A549 (cell line): ENCODE measurements at regions not wholly inside any gene's neighbourhood (a gene's known extent, or its start where the extent isn't known, plus 50 kb on each side); places are given as distances from the start of the nearest gene placed in this dataset.

Source experiments
- ATAC-seq, 2 experiments: fragments of 200-7000 bp in 1 of 2; fragments of >200 bp in 1 of 2; cut with Nextera tagmentation in 1 of 2; cut with Tn5 transposase in 1 of 2; 3 replicates each; pipeline versions ENCODE4 v1.8.0 to v1.9.1; 2018 to 2020; ENCODE audit warnings: mild to moderate bottlenecking in 1 of 2, moderate library complexity in 1 of 2
- CTCF ChIA-PET: fragments of 300-600 bp; sonication (Branson Sonifier 250); formaldehyde crosslinking; extraction: SDS; loops from one replicate; lab custom pipeline; 2021; ENCODE audit warnings: antibody characterized with exemption, inconsistent platforms; lab: Yijun Ruan, JAX
- POLR2A ChIA-PET: fragments of 350-600 bp; formaldehyde crosslinking; extraction: SDS; loops from one replicate; lab custom pipeline; 2021; ENCODE audit warnings: antibody characterized with exemption, inconsistent platforms; lab: Yijun Ruan, JAX
- DNase-seq, 2 experiments: peaks; one replicate each; pipeline versions ENCODE4 v3.0.0 to v3.0.0-alpha.2; 2011 to 2016; ENCODE audit warnings: low read depth in 1 of 2, low spot score in 1 of 2
- FAIRE-seq: peaks from 2 replicates; lab custom pipeline; 2011; peaks lifted over from hg19 to GRCh38; lab: Jason Lieb, UNC
- H3K27ac ChIP-seq, 2 experiments: fragments of >200 bp; sonication (Bioruptor Twin); formaldehyde crosslinking; 3 replicates each; pipeline ENCODE4 v1.5.1; 2016 to 2017
- H3K4me1 ChIP-seq: fragments of >200 bp; sonication (Bioruptor Twin); formaldehyde crosslinking; 3 replicates; pipeline ENCODE4 v1.6.1; 2016
- H3K4me2 ChIP-seq: fragments of >200 bp; sonication (Bioruptor Twin); formaldehyde crosslinking; 3 replicates; pipeline ENCODE4 v1.6.1; 2016
- H3K4me3 ChIP-seq: fragments of >200 bp; sonication (Bioruptor Twin); formaldehyde crosslinking; 3 replicates; pipeline ENCODE4 v1.5.1; 2016
- H3K9me3 ChIP-seq: fragments of >200 bp; sonication (Bioruptor Twin); formaldehyde crosslinking; 3 replicates; pipeline ENCODE4 v1.6.1; 2016
- ATOH8 ChIP-seq: fragments of 250-450 bp; sonication (Bioruptor Pico); IDR thresholded peaks from 2 replicates; pipeline ENCODE4 v1.5.0; 2020; ENCODE audit warnings: low read depth, mild to moderate bottlenecking, moderate library complexity
- CEBPB ChIP-seq, 2 experiments: fragments of >200 bp in 1 of 2; sonication (Bioruptor Twin) in 1 of 2; formaldehyde crosslinking in 1 of 2; IDR thresholded peaks; 2 replicates each; pipeline ENCODE4 v1.6.1; 2012 to 2016
- CHD4 ChIP-seq: fragments of 200-600 bp; sonication (generic); IDR thresholded peaks from 2 replicates; pipeline ENCODE4 v1.6.1; 2016; ENCODE audit warnings: antibody characterized with exemption, mild to moderate bottlenecking, borderline replicate concordance
- CTCF ChIP-seq: fragments of >200 bp; sonication (Bioruptor Twin); formaldehyde crosslinking; IDR thresholded peaks from 3 replicates; pipeline ENCODE4 v1.5.1; 2016
- EHF ChIP-seq: fragments of 250-450 bp; sonication (Bioruptor Pico); IDR thresholded peaks from 2 replicates; pipeline ENCODE4 v1.5.0; 2020; ENCODE audit warnings: mild to moderate bottlenecking
- ELK1 ChIP-seq: fragments of 150-350 bp; IDR thresholded peaks from 2 replicates; pipeline ENCODE4 v1.6.1; 2014; ENCODE audit warnings: low read depth, mild to moderate bottlenecking, low read length
- EP300 ChIP-seq, 2 experiments: fragments of >200 bp; sonication (Bioruptor Twin); formaldehyde crosslinking; IDR thresholded peaks; 2 replicates in 1 of 2; 3 replicates in 1 of 2; pipeline ENCODE4 v1.6.1; 2016 to 2017
- FOSB ChIP-seq: fragments of 250-450 bp; sonication (Bioruptor Pico); IDR thresholded peaks from 2 replicates; pipeline ENCODE4 v1.5.0; 2020; ENCODE audit warnings: mild to moderate bottlenecking, moderate library complexity
- FOSL2 ChIP-seq, 2 experiments: fragments of 450-650 bp in 1 of 2; fragments of >200 bp in 1 of 2; sonication (Bioruptor Twin) in 1 of 2; formaldehyde crosslinking; IDR thresholded peaks; 2 replicates each; pipeline versions ENCODE4 v1.5.0 to v1.6.1; 2016 to 2020; ENCODE audit warnings: mild to moderate bottlenecking in 1 of 2, moderate library complexity in 1 of 2
- FOXS1 ChIP-seq: fragments of 250-450 bp; sonication (Bioruptor Pico); IDR thresholded peaks from 2 replicates; pipeline ENCODE4 v1.5.0; 2020; ENCODE audit warnings: mild to moderate bottlenecking, moderate library complexity
- GATA3 ChIP-seq: IDR thresholded peaks from 2 replicates; pipeline ENCODE4 v1.6.1; 2012; ENCODE audit warnings: borderline replicate concordance
- HMGXB4 ChIP-seq: fragments of 250-450 bp; sonication (Bioruptor Pico); IDR thresholded peaks from 2 replicates; pipeline ENCODE4 v1.5.0; 2021; ENCODE audit warnings: mild to moderate bottlenecking, moderate library complexity, borderline replicate concordance
- HOXA7 ChIP-seq: fragments of 250-450 bp; sonication (Bioruptor Pico); IDR thresholded peaks from 2 replicates; pipeline ENCODE4 v1.5.0; 2020; ENCODE audit warnings: mild to moderate bottlenecking, moderate library complexity
- HOXB5 ChIP-seq: fragments of 250-450 bp; sonication (Bioruptor Pico); IDR thresholded peaks from 2 replicates; pipeline ENCODE4 v1.5.0; 2020; ENCODE audit warnings: mild to moderate bottlenecking, moderate library complexity
- JUN ChIP-seq, 2 experiments: fragments of >200 bp; sonication (Bioruptor Twin); formaldehyde crosslinking; IDR thresholded peaks; 2 replicates in 1 of 2; 3 replicates in 1 of 2; pipeline ENCODE4 v1.6.1; 2016 to 2017
- JUNB ChIP-seq: fragments of >200 bp; sonication (Bioruptor Twin); formaldehyde crosslinking; IDR thresholded peaks from 2 replicates; pipeline ENCODE4 v1.6.1; 2016
- KDM1A ChIP-seq: fragments of 200-600 bp; sonication (generic); IDR thresholded peaks from 2 replicates; pipeline ENCODE4 v1.6.1; 2016; ENCODE audit warnings: low read depth, mild to moderate bottlenecking
- RARB ChIP-seq: fragments of 250-450 bp; sonication (Bioruptor Pico); IDR thresholded peaks from 2 replicates; pipeline ENCODE4 v1.8.0; 2021; ENCODE audit warnings: mild to moderate bottlenecking, moderate library complexity
- RNF2 ChIP-seq: fragments of 200-600 bp; sonication (generic); IDR thresholded peaks from 2 replicates; pipeline ENCODE4 v1.6.1; 2016; ENCODE audit warnings: low read depth, mild to moderate bottlenecking, antibody characterized with exemption, moderate library complexity, borderline replicate concordance
- SREBF2 ChIP-seq: fragments of 450-650 bp; IDR thresholded peaks from 2 replicates; pipeline ENCODE4 v1.6.1; 2014; ENCODE audit warnings: mild to moderate bottlenecking, moderate library complexity
- TFCP2L1 ChIP-seq: fragments of 250-450 bp; sonication (Bioruptor Pico); IDR thresholded peaks from 2 replicates; pipeline ENCODE4 v1.5.0; 2021; ENCODE audit warnings: mild to moderate bottlenecking
- ZC3H11A ChIP-seq: fragments of 450-650 bp; IDR thresholded peaks from 2 replicates; pipeline ENCODE4 v1.6.1; 2014; ENCODE audit warnings: antibody characterized with exemption, mild to moderate bottlenecking
- WGBS: methylation state at CpG from one replicate; pipeline ENCODE4 v1.1.6; 2017; ENCODE audit errors: missing lambda C conversion rate; 5-methylcytosine and 5-hydroxymethylcytosine counted together

- no peak for TF ChIP-seq RARB
- TF ChIP-seq JUNB = no peak
- no peak for TF ChIP-seq FOSB (CRISPR knock-in tag)
- no peak for TF ChIP-seq EP300 (IDR thresholded peaks at IDR 0.05)
- no peak for TF ChIP-seq CTCF
- TF ChIP-seq CHD4 = no peak
- TF ChIP-seq FOSL2 (IDR thresholded peaks at IDR 0.05) = no peak
- TF ChIP-seq FOSL2 (CRISPR knock-in tag; IDR thresholded peaks at IDR 0.05) = no peak
- no peak for TF ChIP-seq RNF2
- peak overlapping the region; percentile 99; the same call in 1 of the 3 replicates for H3K4me2 ChIP-seq
- POLR2A ChIA-PET = no interaction called here
- DNase-seq = no peak
- no peak for ATAC-seq
- WGBS = 82% methylated on average over 6 of the region's 6 CpGs
- H3K27ac ChIP-seq = no peak overlapping the region; a peak in 1 of 6 replicates
- H3K4me1 ChIP-seq = peaks cover 26% of the 10 kb centered on the region
- no peak for FAIRE-seq
- no peaks in the 10 kb centered on the region for H3K9me3 ChIP-seq
- CTCF ChIA-PET = interaction anchor here (0.6 to 9.0 kb wide), 9 partner anchors 8 to 265 kb away, joined by 3 to 73 read pairs (median 3); a partner anchor contains a TSS
- no peak overlapping the region for H3K4me3 ChIP-seq
These were observed 62.7 kb upstream of the PTGR2 start for GRCh38 chr14:73788701-73789551.

GRCh38 chr14:73788317-73788598 lies 63.4 kb upstream of the PTGR2 start:
- Histone ChIP-seq H3K9me3 (no peaks in the 10 kb centered on the region), H3K4me1 (peaks cover 30% of the 10 kb centered on the region), H3K27ac (peak overlapping the region; percentile 95 to 100; a peak in 5 of 6 replicates), H3K4me2 (peak overlapping the region; percentile 99), H3K4me3 (no peak overlapping the region)
- TF ChIP-seq SREBF2 (no peak), CEBPB (IDR thresholded peaks at IDR 0.05) (no peak), HOXB5 (no peak), HOXA7 (no peak), RARB (no peak), ELK1 (no peak), TFCP2L1 (no peak), JUN (IDR thresholded peaks at IDR 0.05) (no peak), ATOH8 (CRISPR knock-in tag) (no peak), FOXS1 (CRISPR knock-in tag) (no peak), HMGXB4 (CRISPR knock-in tag) (no peak), KDM1A (no peak), FOSB (CRISPR knock-in tag) (no peak), ZC3H11A (no peak), GATA3 (no peak), EHF (CRISPR knock-in tag) (no peak), FOSL2 (IDR thresholded peaks at IDR 0.05) (no peak), FOSL2 (CRISPR knock-in tag; IDR thresholded peaks at IDR 0.05) (no peak)
- no peak for FAIRE-seq
- ATAC-seq = no peak
- CTCF ChIA-PET = interaction anchor here (0.6 to 9.0 kb wide), 7 partner anchors 9 to 265 kb away, joined by 3 to 73 read pairs (median 3); a partner anchor contains a TSS
- 92% methylated on average over 4 of the region's 4 CpGs for WGBS
- POLR2A ChIA-PET = interaction anchor here (0.7 kb wide), 1 partner anchor 30 kb away, joined by 4 read pairs; no protein-coding TSS in a partner anchor
- no peak for DNase-seq
